IMR-90 (cell line): ENCODE measurements at regions not wholly inside any gene's neighbourhood (a gene's known extent, or its start where the extent isn't known, plus 50 kb on each side); places are given as distances from the start of the nearest gene placed in this dataset.

Experiments
- ATAC-seq: fragments of 200-7000 bp; cut with Tn5 transposase; 2 replicates; pipeline ENCODE4 v1.9.1; 2020; ENCODE audit warnings: low read depth, mild to moderate bottlenecking, moderate library complexity
- BruUV-seq: library from RNA; stranded (reverse); fragments of 400-500 nt; replicated peaks from 2 replicates; lab custom pipeline; 2021; lab: Mats Ljungman, UMichigan
- CTCF ChIA-PET: fragments of 300-600 bp; formaldehyde crosslinking; extraction: SDS; loops from one replicate; lab custom pipeline; 2021; ENCODE audit warnings: antibody characterized with exemption; lab: Yijun Ruan, JAX
- POLR2A ChIA-PET: fragments of 300-600 bp; sonication (Branson Sonifier 250); formaldehyde crosslinking; loops from one replicate; lab custom pipeline; 2022; ENCODE audit warnings: antibody characterized with exemption; ENCODE audit not compliant: unreplicated experiment; lab: Charles Lee
- DNase-seq: peaks from one replicate; pipeline ENCODE4 v3.0.0; 2013
- H2AFZ ChIP-seq: replicated peaks from 2 replicates; pipeline ENCODE3; 2013; ENCODE audit warnings: low read length, mild to moderate bottlenecking; ENCODE audit not compliant: poor library complexity
- H2AK5ac ChIP-seq: 2 replicates; pipeline ENCODE4 v1.6.1; 2013; ENCODE audit warnings: low read depth, low read length, inconsistent platforms
- H2AK9ac ChIP-seq: replicated peaks from 2 replicates; pipeline ENCODE3; 2013; ENCODE audit warnings: mild to moderate bottlenecking, low read depth, low read length, moderate library complexity; ENCODE audit not compliant: poor library complexity
- H2BK120ac ChIP-seq: 2 replicates; pipeline ENCODE4 v1.6.1; 2013; ENCODE audit warnings: low read depth, low read length, inconsistent platforms
- H2BK15ac ChIP-seq: 3 replicates; pipeline ENCODE4 v1.6.1; 2013; ENCODE audit warnings: low read depth, low read length, inconsistent platforms
- H2BK20ac ChIP-seq: 2 replicates; pipeline ENCODE4 v1.6.1; 2013; ENCODE audit warnings: low read depth, mild to moderate bottlenecking, inconsistent platforms, low read length, moderate library complexity
- H2BK5ac ChIP-seq: 2 replicates; pipeline ENCODE4 v1.6.1; 2013; ENCODE audit warnings: mild to moderate bottlenecking, low read depth, low read length, inconsistent platforms; ENCODE audit not compliant: poor library complexity, severe bottlenecking
- H3K14ac ChIP-seq: replicated peaks from 2 replicates; pipeline ENCODE4 v1.6.1; 2013; ENCODE audit warnings: low read depth, low read length, inconsistent platforms
- H3K18ac ChIP-seq: 2 replicates; pipeline ENCODE4 v1.6.1; 2013; ENCODE audit warnings: low read depth, low read length, control low read depth
- H3K23ac ChIP-seq: 2 replicates; pipeline ENCODE4 v1.6.1; 2013; ENCODE audit warnings: low read depth, low read length, inconsistent platforms
- H3K27ac ChIP-seq: 2 replicates; pipeline ENCODE4 v1.5.1; 2013; ENCODE audit warnings: mild to moderate bottlenecking, control low read depth, low read length; ENCODE audit not compliant: insufficient read depth
- H3K27me3 ChIP-seq: 2 replicates; pipeline ENCODE4 v1.6.1; 2013; ENCODE audit warnings: low read length; ENCODE audit not compliant: control insufficient read depth, insufficient read depth
- H3K36me3 ChIP-seq: 2 replicates; pipeline ENCODE4 v1.6.1; 2013; ENCODE audit warnings: low read length, mixed read lengths; ENCODE audit not compliant: control insufficient read depth, insufficient read depth
- H3K4ac ChIP-seq: 2 replicates; pipeline ENCODE4 v1.6.1; 2013; ENCODE audit warnings: low read depth, low read length, inconsistent platforms
- H3K4me1 ChIP-seq: 2 replicates; pipeline ENCODE4 v1.6.1; 2013; ENCODE audit warnings: low read length, mixed read lengths; ENCODE audit not compliant: control insufficient read depth, insufficient read depth
- H3K4me2 ChIP-seq: 2 replicates; pipeline ENCODE4 v1.6.1; 2013; ENCODE audit warnings: low read depth, mild to moderate bottlenecking, control low read depth, low read length, moderate library complexity
- H3K4me3 ChIP-seq: 2 replicates; pipeline ENCODE4 v1.5.1; 2013; ENCODE audit warnings: low read depth, mild to moderate bottlenecking, control low read depth, low read length, moderate library complexity; ENCODE audit not compliant: insufficient read depth
- H3K56ac ChIP-seq: 2 replicates; pipeline ENCODE4 v1.6.1; 2013; ENCODE audit warnings: low read length, inconsistent platforms; ENCODE audit not compliant: insufficient read depth; ENCODE audit errors: extremely low read depth
- H3K79me1 ChIP-seq, 2 experiments: 2 replicates each; pipeline ENCODE4 v1.6.1; 2013; ENCODE audit warnings: low read length in 2 of 2, inconsistent platforms in 1 of 2, low read depth in 1 of 2
- H3K9ac ChIP-seq: 2 replicates; pipeline ENCODE4 v1.6.1; 2013; ENCODE audit warnings: low read depth, low read length, control low read depth
- H3K9me1 ChIP-seq: 2 replicates; pipeline ENCODE4 v1.6.1; 2013; ENCODE audit warnings: low read length, inconsistent platforms; ENCODE audit not compliant: insufficient read depth
- H3K9me3 ChIP-seq: 2 replicates; pipeline ENCODE4 v1.6.1; 2013; ENCODE audit warnings: low read length; ENCODE audit not compliant: control insufficient read depth, insufficient read depth
- H4K20me1 ChIP-seq: 2 replicates; pipeline ENCODE4 v1.6.1; 2013; ENCODE audit warnings: low read length, inconsistent platforms; ENCODE audit not compliant: insufficient read depth
- H4K5ac ChIP-seq: 2 replicates; pipeline ENCODE4 v1.6.1; 2013; ENCODE audit warnings: mild to moderate bottlenecking, low read depth, low read length, control low read depth
- H4K8ac ChIP-seq, 2 experiments: 2 replicates each; pipeline ENCODE4 v1.6.1; 2013; ENCODE audit warnings: low read depth in 2 of 2, low read length in 2 of 2, control low read depth in 1 of 2, inconsistent platforms in 1 of 2
- H4K91ac ChIP-seq: 2 replicates; pipeline ENCODE4 v1.6.1; 2013; ENCODE audit warnings: low read depth, low read length, inconsistent platforms; ENCODE audit not compliant: insufficient read depth
- BHLHE40 ChIP-seq: fragments of 150-350 bp; IDR thresholded peaks from 2 replicates; pipeline ENCODE4 v1.6.1; 2016; ENCODE audit warnings: mild to moderate bottlenecking, low read depth, low read length
- CEBPB ChIP-seq: IDR thresholded peaks from 2 replicates; pipeline ENCODE4 v1.6.1; 2012; ENCODE audit warnings: low read depth, low read length, improper control_type of control experiment
- CHD1 ChIP-seq: IDR thresholded peaks from 2 replicates; pipeline ENCODE4 v1.6.1; 2012; ENCODE audit warnings: low read depth, low read length, improper control_type of control experiment
- FOS ChIP-seq: fragments of 150-350 bp; IDR thresholded peaks from 2 replicates; pipeline ENCODE4 v1.6.1; 2016; ENCODE audit warnings: low read depth, low read length
- MAFK ChIP-seq: IDR thresholded peaks from 2 replicates; pipeline ENCODE4 v1.6.1; 2012; ENCODE audit warnings: low read depth, low read length, improper control_type of control experiment
- MAZ ChIP-seq: IDR thresholded peaks from 2 replicates; pipeline ENCODE4 v1.6.1; 2012; ENCODE audit warnings: low read depth, mild to moderate bottlenecking, low read length, improper control_type of control experiment, moderate library complexity, borderline replicate concordance
- MXI1 ChIP-seq: IDR thresholded peaks from 2 replicates; pipeline ENCODE4 v1.6.1; 2012; ENCODE audit warnings: low read depth, mild to moderate bottlenecking, low read length, moderate library complexity, borderline replicate concordance
- NFE2L2 ChIP-seq: fragments of 150-350 bp; IDR thresholded peaks from 2 replicates; pipeline ENCODE4 v1.6.1; 2016; ENCODE audit warnings: low read depth, mild to moderate bottlenecking, low read length
- POLR2A ChIP-seq: IDR thresholded peaks from 2 replicates; pipeline ENCODE4 v1.6.1; 2012; ENCODE audit warnings: mild to moderate bottlenecking, low read depth, low read length
- RAD21 ChIP-seq: IDR thresholded peaks from 2 replicates; pipeline ENCODE4 v1.6.1; 2012; ENCODE audit warnings: low read length, improper control_type of control experiment
- RCOR1 ChIP-seq: IDR thresholded peaks from 2 replicates; pipeline ENCODE4 v1.6.1; 2012; ENCODE audit warnings: mild to moderate bottlenecking, low read length, improper control_type of control experiment; ENCODE audit not compliant: insufficient replicate concordance
- RFX5 ChIP-seq: IDR thresholded peaks from 2 replicates; pipeline ENCODE4 v1.8.0; 2012; ENCODE audit warnings: low read depth, mild to moderate bottlenecking, low read length, moderate library complexity
- SMC3 ChIP-seq: fragments of 150-350 bp; IDR thresholded peaks from 2 replicates; pipeline ENCODE4 v1.6.1; 2016; ENCODE audit warnings: low read depth, mild to moderate bottlenecking, antibody characterized with exemption, low read length, moderate library complexity
- WGBS, 2 experiments: methylation state at CpG; one replicate each; pipeline versions ENCODE4 v1.1.5 to v1.1.7; 2013; ENCODE audit warnings: missing lambda C conversion rate in 2 of 2; ENCODE audit not compliant: insufficient read length in 1 of 2; ENCODE audit errors: extremely low coverage in 2 of 2; 5-methylcytosine and 5-hydroxymethylcytosine counted together
- dilution Hi-C: fragments of 300-500 bp; cut with HindIII; formaldehyde crosslinking; loops from one replicate; pipeline ENCODE4 v1.14.3; 2018; ENCODE audit warnings: low sequenced_read_pairs; ENCODE audit not compliant: unreplicated experiment
- in situ Hi-C: fragments of 300-500 bp; cut with MboI; formaldehyde crosslinking; loops from 3 replicates; pipeline ENCODE4 v1.14.3; 2019; ENCODE audit warnings: low sequenced_read_pairs, inconsistent platforms, mixed read lengths
- intact Hi-C: fragments of 100-400 bp; cut with micrococcal nuclease; formaldehyde crosslinking; loops from 2 replicates; pipeline ENCODE4 v1.10.0; 2022
- TF ChIP-seq, protein P1 (sequence below): conservative IDR thresholded peaks from 2 replicates; pipeline ENCODE4 v1.5.1; 2012; ENCODE audit warnings: mild to moderate bottlenecking, low read depth, low read length, improper control_type of control experiment
- TF ChIP-seq, protein P2 (sequence below): fragments of 150-350 bp; IDR thresholded peaks from 2 replicates; pipeline ENCODE4 v1.6.1; 2017; ENCODE audit warnings: mild to moderate bottlenecking, antibody characterized with exemption, low read length, low read depth
- TF ChIP-seq, protein P3 (sequence below): fragments of 150-350 bp; IDR thresholded peaks from 2 replicates; pipeline ENCODE4 v1.6.1; 2016; ENCODE audit warnings: low read depth, mild to moderate bottlenecking, low read length, moderate library complexity, borderline replicate concordance

DNA sequence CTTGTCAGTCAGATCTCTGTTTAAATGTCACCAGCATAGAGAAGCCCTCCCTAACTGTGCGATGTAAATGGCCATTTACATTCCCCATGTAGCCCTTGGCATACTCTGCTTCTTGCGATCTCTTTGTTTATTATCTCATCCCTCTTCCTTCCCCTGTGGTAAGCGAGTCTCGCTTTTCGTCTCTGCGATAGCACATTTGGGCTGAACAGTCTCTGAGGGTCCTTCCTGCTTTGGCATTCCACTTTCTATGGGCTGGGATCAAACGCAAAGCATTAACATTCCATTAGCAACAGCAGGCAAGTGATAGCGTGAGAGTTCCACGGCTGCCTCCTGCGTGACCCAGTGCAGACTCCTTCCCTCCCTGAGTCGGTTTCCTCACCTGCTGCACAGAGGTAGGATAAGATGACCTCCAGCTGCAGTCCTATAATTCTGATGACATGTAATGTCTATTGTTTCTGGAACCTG is 61.4 kb upstream of the TUNAR start:
- no TSS peak for BruUV-seq
- Histone ChIP-seq H3K4me3 (no peak overlapping the region), H2BK20ac (no peak overlapping the region), H3K36me3 (no peaks in the 10 kb centered on the region), H3K4me1 (no peaks in the 10 kb centered on the region), H4K91ac (no peak overlapping the region), H2AK9ac (no peak overlapping the region), H3K9ac (no peak overlapping the region), H3K4me2 (no peak overlapping the region), H4K8ac (no peak overlapping the region), H2AK5ac (no peak overlapping the region), H3K56ac (no peak overlapping the region), H2BK120ac (no peak overlapping the region), H2AFZ (no peak overlapping the region), H3K27ac (no peak overlapping the region), H3K4ac (no peak overlapping the region), H3K18ac (no peak overlapping the region), H4K5ac (no peak overlapping the region), H3K14ac (no peak overlapping the region), H3K9me3 (no peaks in the 10 kb centered on the region), H2BK15ac (no peak overlapping the region), H4K20me1 (no peaks in the 10 kb centered on the region), H3K79me1 (no peaks in the 10 kb centered on the region), H3K27me3 (no peaks in the 10 kb centered on the region), H2BK5ac (no peak overlapping the region), H3K9me1 (no peaks in the 10 kb centered on the region), H3K23ac (no peak overlapping the region)
- intact Hi-C loops = no loop called here
- dilution Hi-C loops = no loop called here
- ChIA-PET POLR2A (no interaction called here), CTCF (no interaction called here)
- TF ChIP-seq CEBPB (no peak), RCOR1 (no peak), POLR2A (no peak), FOS (no peak), RFX5 (no peak), MXI1 (no peak), RAD21 (no peak), BHLHE40 (no peak), MAFK (no peak), NFE2L2 (no peak), MAZ (no peak), SMC3 (no peak), CHD1 (no peak)
- TF ChIP-seq, protein P1, sequence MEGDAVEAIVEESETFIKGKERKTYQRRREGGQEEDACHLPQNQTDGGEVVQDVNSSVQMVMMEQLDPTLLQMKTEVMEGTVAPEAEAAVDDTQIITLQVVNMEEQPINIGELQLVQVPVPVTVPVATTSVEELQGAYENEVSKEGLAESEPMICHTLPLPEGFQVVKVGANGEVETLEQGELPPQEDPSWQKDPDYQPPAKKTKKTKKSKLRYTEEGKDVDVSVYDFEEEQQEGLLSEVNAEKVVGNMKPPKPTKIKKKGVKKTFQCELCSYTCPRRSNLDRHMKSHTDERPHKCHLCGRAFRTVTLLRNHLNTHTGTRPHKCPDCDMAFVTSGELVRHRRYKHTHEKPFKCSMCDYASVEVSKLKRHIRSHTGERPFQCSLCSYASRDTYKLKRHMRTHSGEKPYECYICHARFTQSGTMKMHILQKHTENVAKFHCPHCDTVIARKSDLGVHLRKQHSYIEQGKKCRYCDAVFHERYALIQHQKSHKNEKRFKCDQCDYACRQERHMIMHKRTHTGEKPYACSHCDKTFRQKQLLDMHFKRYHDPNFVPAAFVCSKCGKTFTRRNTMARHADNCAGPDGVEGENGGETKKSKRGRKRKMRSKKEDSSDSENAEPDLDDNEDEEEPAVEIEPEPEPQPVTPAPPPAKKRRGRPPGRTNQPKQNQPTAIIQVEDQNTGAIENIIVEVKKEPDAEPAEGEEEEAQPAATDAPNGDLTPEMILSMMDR = no peak
- TF ChIP-seq, protein P2, sequence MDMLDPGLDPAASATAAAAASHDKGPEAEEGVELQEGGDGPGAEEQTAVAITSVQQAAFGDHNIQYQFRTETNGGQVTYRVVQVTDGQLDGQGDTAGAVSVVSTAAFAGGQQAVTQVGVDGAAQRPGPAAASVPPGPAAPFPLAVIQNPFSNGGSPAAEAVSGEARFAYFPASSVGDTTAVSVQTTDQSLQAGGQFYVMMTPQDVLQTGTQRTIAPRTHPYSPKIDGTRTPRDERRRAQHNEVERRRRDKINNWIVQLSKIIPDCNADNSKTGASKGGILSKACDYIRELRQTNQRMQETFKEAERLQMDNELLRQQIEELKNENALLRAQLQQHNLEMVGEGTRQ = no peak
- TF ChIP-seq, protein P3, sequence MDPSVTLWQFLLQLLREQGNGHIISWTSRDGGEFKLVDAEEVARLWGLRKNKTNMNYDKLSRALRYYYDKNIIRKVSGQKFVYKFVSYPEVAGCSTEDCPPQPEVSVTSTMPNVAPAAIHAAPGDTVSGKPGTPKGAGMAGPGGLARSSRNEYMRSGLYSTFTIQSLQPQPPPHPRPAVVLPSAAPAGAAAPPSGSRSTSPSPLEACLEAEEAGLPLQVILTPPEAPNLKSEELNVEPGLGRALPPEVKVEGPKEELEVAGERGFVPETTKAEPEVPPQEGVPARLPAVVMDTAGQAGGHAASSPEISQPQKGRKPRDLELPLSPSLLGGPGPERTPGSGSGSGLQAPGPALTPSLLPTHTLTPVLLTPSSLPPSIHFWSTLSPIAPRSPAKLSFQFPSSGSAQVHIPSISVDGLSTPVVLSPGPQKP = no peak
- DNase-seq (no peak), ATAC-seq (no peak)
- 33% methylated on average over 1 of the region's 11 CpGs; no CpG with 5 or more reads in 1 of the 2 experiments for WGBS, 2 experiments
- in situ Hi-C loops = no loop called here
